Midbrain (tissue), 1 donor: ENCODE measurements at regions not wholly inside any gene's neighbourhood (a gene's known extent, or its start where the extent isn't known, plus 50 kb on each side); places are given as distances from the start of the nearest gene placed in this dataset.
"Not testable (repeated sequence)": the region's sequence is repeated elsewhere in the genome, so short reads cannot be mapped to it uniquely, and the experiment has no call there.

Experiments
- DNase-seq: peaks from one replicate; lab custom pipeline; 2025; lab: John Stamatoyannopoulos, UW

- no peak for DNase-seq
Measured at GRCh38 chr5:174489920-174490597, 234.3 kb upstream of the MSX2 start.

GRCh38 chr5:174490728-174491127 lies 233.7 kb upstream of the MSX2 start:
- DNase-seq = no peak

- no peak for DNase-seq
Measured at GRCh38 chr5:174491265-174491664, 233.1 kb upstream of the MSX2 start.

GRCh38 chr5:174491761-174492350 lies 232.5 kb upstream of the MSX2 start:
- no peak for DNase-seq

- DNase-seq = no peak
Measured at GRCh38 chr5:174493530-174493929, 230.9 kb upstream of the MSX2 start.

GRCh38 chr5:174497939-174498338 lies 226.4 kb upstream of the MSX2 start:
- not testable (repeated sequence) for DNase-seq

GRCh38 chr5:174498575-174498974 lies 225.8 kb upstream of the MSX2 start:
- DNase-seq = not testable (repeated sequence)

GRCh38 chr5:174500636-174501035 lies 223.7 kb upstream of the MSX2 start:
- no peak for DNase-seq

- DNase-seq = no peak
Measured at GRCh38 chr5:174501461-174502069, 222.8 kb upstream of the MSX2 start.

GRCh38 chr5:174503086-174503460 lies 221.3 kb upstream of the MSX2 start:
- no peak for DNase-seq

GRCh38 chr5:174503461-174504265 lies 220.7 kb upstream of the MSX2 start:
- DNase-seq = peak; percentile 89

GRCh38 chr5:174504266-174504726 lies 220.1 kb upstream of the MSX2 start:
- DNase-seq = peak; percentile 33

GRCh38 chr5:174505621-174506020 lies 218.8 kb upstream of the MSX2 start:
- DNase-seq = no peak

GRCh38 chr5:174510782-174511453 lies 213.5 kb upstream of the MSX2 start:
- not testable (repeated sequence) for DNase-seq

- no peak for DNase-seq
Measured at GRCh38 chr5:174511714-174512253, 212.6 kb upstream of the MSX2 start.

- no peak for DNase-seq
Measured at GRCh38 chr5:174514325-174514724, 210.1 kb upstream of the MSX2 start.

- peak; percentile 35 for DNase-seq
Measured at GRCh38 chr5:174514983-174515394, 209.4 kb upstream of the MSX2 start.

- no peak for DNase-seq
Measured at GRCh38 chr5:174516741-174517140, 207.6 kb upstream of the MSX2 start.

GRCh38 chr5:174518512-174518911 lies 205.9 kb upstream of the MSX2 start:
- DNase-seq = no peak

GRCh38 chr5:174520420-174521396 lies 203.7 kb upstream of the MSX2 start:
- peak; percentile 2 for DNase-seq
